Medulla oblongata (tissue), 1 donor: ENCODE measurements at regions not wholly inside any gene's neighbourhood (a gene's known extent, or its start where the extent isn't known, plus 50 kb on each side); places are given as distances from the start of the nearest gene placed in this dataset.
"Not testable (repeated sequence)": the region's sequence is repeated elsewhere in the genome, so short reads cannot be mapped to it uniquely, and the experiment has no call there.

Experiments used
- DNase-seq: peaks from one replicate; pipeline ENCODE4 v3.0.0-alpha.2; 2015; ENCODE audit errors: extremely low spot score

DNA sequence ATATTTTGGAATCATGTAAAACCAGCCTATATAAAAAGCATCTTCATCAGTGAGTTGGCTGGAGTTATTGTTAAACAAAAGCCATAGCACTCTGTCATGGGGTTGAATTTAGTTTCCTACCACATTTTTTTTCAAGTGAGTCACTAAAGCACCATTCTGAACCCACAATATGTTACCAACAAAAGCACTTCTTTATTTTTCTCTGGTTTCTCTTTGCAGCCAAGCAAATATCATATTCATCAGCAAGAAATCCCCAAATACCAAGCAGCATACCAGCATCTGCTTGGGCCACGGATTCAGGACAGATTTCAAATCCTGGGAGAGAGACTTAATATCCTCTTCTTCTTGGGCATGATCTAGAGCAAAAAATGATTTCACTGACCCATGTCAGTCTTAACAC lies 441.4 kb downstream of the BCKDHB start:
- no peak for DNase-seq

DNA sequence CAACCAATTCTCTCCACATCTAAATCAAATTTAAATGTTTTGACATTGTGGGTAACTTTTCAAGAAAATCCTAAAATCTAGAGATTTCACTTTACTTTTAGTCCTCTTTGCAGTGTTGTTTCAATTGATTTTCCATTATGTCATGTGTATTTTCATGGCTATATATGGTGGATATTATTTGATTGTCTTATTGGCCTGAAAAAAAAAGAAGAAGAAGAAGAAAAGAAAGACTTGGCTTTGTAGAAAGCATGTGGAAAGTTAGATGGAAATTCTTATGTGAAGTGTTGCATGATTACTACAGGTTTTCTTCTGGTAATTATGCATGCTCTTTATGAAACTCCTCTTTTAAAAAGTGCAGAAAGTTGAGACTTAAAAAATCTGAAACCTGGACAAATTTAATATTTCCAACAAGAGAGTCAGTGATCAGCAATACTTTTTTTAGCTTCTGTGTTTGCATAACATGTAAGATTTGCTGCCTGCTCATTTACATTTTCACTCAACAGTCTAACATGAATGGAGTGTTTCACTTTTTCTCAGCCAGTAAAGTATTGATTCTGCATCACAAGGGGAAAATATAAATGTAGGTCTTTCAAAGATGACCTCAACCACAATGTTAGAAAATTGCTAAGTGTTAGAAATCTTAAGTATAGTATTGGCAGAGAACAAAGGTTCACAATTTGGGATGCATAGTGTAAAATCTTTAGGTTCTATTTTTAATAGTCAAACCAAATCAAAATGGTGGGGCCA lies 438.7 kb downstream of the BCKDHB start:
- DNase-seq, result no peak

DNA sequence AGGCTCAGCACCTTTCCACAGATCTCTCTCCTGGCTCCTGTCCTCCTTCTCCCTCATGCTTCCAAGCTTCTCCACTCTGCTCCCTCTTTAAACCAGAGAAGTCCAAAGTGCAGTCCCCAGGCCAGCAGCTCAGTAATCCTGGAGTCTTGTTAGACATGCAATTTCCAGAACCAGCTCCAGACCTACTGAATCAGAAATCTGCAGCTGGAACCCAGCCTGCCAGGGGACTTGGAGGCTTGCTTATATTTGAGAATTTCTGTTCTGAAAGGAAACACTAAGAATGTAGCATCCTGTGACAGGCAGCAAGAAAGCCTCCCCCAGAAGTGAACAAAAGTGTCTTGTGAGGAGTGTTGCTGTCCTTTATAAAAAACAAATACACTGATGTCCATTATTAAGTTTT lies 438.1 kb downstream of the BCKDHB start:
- DNase-seq, result peak; percentile 18

DNA sequence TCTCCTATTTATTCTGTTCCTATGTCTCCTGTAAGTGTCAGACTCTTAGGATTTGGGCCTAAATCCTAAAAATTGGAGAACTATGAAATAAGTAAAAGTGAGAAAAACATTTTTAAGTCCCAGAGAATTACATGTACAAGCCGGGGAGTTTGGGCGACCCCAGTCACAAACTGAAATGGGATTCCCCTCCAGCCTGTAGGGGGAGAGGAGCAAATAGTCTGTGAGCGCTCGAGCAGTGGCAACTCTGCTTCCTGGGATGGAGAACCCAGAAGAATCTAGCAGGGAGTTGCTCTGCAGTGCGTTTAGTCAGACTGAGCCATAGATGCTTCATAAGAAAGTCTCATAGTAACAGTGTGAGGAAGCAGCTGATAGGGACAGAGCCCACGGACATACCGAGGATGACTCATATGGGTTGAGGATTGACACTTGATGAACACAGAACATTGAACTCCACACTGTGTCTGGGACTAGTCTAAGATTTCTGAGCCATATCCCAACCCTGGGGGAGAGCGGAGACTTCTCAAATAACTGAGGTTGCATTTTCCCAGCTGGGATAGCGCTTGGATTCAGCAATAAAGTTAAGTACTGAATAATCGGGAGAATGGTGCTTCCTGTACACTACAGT lies 437.2 kb downstream of the BCKDHB start:
- no peak for DNase-seq

DNA sequence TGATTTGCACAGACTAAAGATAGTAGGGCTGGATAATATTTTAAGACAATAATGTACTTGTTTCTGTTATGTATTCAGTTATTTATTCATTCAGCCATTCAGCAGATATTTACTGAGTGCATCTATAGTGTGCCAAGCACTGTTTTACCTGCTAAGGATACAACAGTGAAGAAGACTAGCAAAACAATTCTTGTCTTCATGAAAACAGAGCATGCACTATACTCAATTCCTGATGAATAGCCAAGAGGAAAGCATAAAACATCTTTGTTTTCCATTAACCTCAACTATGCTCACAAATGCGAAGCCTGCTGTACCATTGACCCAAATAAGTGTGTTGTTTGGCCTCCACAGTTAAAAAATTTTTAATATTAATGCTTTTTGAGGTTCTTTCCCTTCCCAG lies 436.7 kb downstream of the BCKDHB start:
- DNase-seq, result peak; percentile 53

DNA sequence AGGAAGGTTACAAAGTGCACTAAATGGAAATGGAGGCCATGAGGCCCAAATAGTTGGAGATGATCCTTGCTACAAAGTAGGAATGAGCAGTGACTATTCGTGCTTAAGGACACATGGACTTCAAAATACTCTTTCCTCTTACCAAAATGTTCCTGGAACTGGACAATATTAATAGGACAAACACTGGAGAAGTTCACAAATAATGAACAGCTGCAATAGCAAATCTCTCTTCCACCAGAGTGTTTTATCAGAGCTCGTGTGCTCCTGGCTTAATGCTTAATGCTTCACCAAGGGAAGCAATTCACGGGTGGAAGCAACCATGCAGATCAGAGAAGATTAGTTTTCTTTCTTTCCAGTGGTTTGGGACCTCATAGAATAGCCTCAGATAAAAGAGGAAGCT lies 435.4 kb downstream of the BCKDHB start:
- no peak for DNase-seq

DNA sequence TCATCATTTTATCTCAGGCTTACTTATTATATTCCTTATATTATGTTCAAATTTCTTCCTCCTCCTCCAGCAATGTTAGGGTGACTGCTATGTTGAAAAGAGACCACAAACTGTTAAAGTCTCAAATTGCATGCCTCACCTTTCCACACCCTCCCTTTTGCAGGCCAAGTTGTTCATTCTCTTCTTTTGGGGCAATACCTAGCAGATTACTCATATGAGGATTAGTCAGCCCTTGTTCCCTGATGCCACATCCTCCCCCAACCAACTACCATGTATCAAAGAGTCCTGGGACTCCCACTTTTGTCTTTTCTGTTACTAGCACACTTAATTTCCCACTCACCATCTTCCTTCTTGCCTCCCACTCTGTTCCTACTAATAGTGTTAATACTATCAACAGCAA lies 434.7 kb downstream of the BCKDHB start:
- no peak for DNase-seq

DNA sequence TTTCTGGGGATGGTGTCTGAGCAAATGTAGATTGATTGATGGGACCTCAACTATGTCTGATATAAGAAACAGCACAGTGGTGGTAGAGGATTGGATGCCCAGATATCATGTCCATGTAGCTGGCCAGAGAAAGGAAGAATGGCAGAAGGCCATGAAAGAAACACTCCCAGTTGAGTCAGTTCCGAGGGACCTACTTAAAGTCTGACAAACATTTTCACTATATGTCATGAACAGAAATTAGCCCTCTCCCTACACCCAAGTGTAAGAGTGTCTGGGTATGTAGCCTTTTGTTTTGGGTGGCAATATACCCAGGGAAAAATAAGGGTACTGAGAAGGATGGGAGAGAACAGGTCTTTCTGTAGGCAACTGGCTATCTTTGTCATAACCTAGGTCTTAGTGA lies 434.2 kb downstream of the BCKDHB start:
- DNase-seq, result no peak

DNA sequence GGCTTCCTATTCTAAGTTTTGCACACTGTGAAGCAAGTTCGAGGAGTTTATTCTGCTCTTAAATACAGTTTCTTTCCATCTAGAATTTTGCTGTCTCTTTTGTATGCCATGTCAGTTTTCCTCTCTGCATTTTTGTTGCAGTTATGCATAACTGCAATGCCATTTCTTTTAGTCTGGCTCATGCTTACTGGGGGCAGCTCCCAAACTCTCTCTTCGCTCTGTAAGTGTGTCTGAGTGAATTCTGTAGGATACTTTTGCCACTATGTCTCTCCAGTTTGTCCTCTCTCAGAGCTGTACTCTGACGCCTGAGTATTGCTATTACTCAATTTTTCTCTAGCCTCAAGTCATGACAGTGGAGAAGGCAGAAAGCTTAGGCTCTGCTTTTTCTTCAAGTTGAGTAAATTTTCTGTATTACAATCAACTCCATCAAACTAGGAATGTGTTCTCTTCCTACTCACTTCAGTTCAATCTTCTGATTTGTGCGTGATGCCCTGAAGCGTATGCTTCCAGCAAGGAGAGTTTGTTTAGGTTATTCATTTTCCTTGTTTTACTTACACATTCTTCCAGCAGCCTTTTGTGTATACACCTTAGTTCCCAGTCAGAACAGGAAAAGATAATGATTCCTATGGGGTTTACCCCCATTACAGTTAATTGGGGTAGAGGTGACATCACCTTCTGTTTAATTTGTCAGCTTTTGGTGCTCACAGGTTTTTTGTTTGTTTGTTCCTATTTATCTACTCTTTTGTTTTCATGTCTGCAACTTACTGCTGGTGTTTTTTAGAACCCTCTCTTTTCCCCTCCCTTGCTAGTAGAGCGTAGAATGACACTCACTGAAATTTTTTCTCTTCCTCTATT lies 430.9 kb downstream of the BCKDHB start:
- no peak for DNase-seq

DNA sequence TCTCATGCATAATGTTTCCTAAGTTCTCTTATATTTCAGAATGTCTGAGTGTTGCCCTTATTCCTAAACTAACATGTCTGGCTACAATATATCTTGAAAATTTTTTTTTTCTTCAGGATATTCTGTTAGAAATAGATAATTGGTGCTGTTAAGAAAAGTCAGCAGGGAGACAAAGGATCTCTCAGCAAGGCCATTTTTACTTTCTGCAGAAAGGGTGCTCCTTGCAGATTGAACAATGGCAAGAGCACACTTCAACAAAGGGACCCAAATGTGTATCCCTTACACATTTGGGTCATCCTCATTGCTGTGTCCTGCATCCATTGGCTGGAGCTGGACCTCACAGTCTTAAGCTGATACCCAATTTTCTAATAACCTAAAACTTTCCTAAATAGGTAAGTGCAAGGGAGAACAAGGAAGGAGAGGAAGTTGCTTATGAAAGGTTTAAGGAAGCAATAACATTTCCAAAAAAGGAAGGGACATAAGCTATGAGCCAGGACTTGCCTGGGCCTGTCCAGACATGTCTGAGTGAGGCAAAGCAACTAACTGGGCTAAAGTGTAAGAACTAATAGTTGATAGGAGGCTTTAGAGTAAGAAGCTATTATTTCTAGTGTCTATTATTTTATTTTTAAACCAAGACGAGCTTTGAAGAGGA lies 429.6 kb downstream of the BCKDHB start:
- DNase-seq, result no peak

DNA sequence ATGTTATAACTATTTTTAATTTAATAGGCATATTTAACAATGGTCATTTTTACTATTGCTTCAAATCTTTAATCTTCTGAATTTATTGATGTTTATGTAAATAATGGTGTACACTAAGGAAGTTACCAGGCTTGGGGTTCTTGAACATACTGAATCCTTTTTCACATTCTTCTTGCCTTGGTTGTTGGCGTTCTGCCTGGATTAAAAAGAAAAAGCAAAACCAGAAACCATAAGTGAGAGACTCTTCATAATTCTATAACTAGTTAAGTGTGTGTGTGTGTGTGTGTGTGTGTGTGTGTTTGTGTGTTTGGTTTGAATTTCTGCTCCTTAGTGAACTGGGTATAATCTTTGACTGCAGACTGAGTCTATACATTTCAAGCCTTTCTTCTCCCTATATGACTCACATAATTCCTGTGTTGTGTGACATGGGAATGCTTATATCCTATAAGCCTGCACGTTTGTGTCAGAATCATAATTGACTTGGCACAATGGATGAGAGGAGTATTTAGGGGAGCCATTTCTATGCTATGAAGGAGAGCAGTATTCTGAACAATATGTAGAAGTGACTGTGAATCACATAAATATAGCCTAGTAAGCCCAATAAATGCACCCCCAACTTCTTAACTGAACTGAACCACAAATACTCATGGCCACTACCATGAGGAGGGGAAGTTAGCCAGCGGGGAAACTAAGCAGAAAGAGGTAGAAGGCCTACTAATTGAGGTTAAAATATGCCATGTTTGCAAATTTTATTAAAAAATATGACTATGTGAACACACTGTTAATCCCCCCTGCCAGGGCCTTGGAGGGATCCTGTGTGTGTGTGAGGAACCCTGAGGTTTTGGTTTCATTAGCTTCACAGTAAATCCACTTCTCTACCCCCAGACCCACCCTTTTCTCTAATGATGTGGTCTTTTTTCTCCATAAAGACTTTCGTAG lies 425.5 kb downstream of the BCKDHB start:
- DNase-seq, result no peak

DNA sequence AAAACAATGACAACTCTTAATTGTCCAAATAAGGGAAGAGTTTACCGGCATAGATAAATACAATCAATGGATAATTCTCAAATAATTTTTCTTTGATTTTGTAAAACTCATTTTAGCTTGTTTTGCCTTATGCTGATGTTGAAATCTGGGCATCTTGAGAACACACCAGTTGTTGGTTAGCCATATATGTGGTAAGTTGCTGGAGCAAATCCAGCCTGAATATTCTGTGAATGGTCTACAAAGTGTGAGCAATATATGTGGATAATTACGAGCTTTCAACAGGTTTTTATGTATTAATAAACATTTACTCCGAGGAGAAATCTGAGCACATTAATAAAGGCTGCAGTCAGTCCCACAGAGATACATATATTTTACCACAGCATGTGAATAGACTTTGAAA lies 423.6 kb downstream of the BCKDHB start:
- DNase-seq, result no peak

DNA sequence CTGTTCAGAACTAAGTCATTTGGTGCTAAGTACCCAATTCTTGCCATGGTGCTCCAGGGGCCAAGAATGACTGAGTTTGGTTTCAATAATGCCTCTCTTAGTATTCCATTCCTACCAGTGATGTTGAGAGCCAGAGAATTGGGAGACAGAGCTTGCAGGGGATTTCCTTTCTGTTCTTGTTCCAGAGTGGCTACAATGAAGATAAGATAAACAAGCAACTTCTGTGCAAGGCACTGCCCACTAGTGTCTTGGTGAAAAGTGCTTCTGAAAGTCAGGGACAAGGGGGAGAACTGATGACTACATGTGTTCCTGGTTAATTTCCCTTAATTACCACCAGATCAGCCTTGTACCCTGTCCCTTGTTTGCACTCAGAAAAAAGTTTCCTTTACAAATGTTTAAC lies 421.6 kb downstream of the BCKDHB start:
- DNase-seq, result no peak

DNA sequence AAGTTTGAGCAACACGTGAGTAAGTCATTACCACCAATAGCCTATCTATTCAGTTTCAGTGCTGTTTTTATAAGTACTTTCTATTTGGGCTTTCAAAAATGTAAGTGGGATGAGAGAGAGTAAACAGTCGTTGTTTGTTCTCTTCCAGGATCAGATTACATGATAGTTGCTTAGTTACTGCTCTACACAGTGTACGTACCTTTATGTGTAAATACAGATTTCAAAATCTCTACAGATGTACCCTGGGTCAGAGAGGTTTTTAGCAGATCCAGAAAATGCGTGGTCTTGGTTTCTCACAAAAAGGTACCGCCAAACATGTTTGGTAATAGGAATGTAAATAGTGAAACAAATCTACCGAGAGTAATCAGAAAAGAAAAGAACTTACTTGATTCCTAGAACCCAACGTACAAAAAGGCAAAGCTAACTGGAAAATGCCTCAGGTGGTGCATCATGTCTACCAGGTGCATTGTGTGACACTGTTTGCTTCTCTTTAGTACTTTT lies 421.1 kb downstream of the BCKDHB start:
- DNase-seq, result no peak

DNA sequence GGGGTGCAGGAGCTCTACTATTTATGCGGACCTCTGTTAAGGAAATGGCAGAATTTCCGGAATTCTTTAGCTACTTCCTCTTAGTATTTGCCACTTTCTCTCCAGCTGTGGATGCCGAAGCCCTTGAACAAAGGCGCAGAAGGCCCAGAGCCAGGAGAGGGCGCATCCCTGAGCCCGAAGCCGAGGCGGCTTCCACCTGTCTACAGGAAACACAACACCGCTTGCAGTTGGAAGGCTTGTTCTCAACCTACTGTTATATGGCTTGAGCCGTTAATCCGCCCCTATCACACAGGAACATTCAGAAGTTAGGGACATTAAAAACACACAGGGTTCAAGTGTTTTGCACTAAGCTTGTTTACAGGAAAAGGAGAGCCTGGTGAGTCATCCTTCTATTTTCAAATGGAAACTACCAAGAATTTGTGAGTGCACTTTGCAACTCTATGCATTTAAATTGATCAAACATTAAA lies 417.1 kb downstream of the BCKDHB start:
- DNase-seq, result no peak

DNA sequence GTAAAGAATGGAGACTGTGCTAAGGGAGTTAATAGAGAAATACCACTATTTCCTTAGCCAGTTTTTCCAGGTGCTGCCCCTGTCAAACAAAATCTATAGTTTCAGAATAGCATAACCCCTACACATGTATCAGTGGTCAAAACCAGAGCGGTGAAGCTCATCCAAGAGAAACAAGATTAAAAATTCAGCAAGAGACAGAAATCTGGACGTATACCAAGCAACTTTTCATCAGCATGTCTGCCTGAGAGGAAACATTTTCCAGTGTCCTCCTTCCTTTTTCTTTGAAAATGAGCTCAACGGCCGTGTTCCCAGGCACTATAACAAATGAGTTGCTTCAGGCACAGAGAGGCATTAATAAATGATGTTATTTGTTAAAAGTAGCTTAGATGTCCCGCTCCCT lies 416.5 kb downstream of the BCKDHB start:
- DNase-seq, result no peak

DNA sequence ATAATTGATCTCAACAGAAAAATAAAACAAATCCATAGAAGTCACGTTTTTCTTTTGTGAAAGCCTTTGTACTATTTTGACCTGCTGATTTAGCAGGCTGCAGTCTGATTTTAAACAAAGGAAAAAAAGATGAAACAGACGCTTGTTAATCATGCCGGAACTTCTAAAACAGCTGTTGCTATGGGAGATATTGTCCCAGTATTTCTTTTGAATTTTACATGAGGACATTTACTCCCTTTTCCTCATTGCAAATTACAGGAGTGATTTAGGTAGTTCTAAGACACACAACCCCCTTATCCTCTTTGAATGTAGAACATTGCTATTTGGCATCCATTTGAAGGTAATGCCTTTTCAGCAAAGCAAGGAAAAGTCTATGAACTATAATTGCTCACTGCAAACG lies 416.1 kb downstream of the BCKDHB start:
- no peak for DNase-seq

DNA sequence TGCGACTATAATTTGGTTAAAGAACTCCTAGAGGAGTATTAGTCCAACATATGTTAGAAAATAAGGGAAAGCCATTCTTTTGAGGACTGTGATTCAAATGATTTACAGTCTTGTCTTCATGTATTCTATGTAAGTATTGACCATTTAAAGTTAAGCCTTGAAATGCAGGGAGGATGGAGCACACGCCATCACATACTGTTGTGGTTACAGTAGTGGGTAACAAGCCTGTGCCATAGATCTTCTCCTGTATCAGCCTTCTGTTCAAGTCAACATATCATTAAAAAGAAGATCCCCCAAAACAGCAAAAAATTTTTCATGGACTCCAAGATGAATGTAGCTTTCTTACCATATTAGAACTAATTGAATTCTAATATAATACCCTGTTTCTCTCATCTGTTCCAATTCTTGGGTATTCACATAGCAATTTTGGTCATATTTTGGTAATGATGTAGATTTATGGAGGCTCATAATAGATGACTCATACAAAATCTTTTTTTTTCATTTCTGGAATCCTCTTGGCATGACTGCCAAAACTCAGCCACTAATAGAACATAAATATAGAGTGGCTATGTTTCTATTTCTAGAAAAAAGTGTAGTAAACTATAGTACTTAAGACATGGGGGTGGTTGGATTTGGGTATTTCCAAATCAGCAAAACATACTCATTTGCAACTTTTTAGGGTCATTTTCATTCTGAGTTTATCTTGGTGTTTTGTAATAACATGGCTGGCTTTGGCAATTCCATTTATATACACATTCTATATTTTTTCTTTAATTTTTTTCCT lies 413.5 kb downstream of the BCKDHB start:
- DNase-seq, result no peak

DNA sequence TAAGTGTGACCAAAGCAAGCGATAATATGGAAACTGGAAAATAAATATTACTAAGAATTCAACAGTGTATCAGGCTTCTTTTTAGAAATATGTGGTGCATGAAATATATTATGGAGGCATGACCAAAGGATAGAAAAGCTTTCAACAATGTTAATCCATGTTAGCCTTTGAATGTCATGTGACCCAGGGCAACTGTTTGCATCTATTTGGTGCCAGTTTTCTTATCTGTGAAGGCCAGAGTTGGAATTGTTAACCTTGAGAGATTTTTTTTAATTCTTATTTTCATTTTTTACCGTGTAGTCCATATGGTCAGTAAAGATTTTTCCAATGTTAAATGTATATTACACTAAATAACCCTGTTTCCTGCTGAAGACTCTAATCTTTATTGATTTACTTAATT lies 411.1 kb downstream of the BCKDHB start:
- no peak for DNase-seq

DNA sequence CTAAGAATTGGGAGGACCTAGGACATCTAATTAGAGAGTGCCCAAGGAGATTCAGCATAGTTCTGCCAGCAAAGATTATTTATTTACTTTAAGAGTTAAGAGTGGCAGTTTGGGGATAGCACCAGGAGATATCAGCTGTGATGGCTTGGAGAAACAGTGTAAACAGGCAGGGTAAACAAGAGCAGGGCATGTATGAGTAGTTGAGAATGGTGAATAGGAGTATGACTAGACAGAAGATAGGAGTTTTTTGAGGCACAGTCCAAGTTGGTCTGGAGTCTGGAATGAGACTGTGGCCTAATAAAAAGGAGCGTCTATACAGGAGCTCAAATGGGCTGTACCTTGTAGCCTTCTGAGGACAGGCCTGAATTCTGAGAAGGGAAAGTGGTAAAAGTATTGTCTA lies 404.1 kb downstream of the BCKDHB start:
- not testable (repeated sequence) for DNase-seq
